NCI-H82 (cell line): ENCODE measurements at regions not wholly inside any gene's neighbourhood (a gene's known extent, or its start where the extent isn't known, plus 50 kb on each side); places are given as distances from the start of the nearest gene placed in this dataset.

Experiments
- DNase-seq: peaks from one replicate; lab custom pipeline; 2025; lab: John Stamatoyannopoulos, UW

- DNase-seq, result no peak
Observed at GRCh38 chr9:80648336-80648735, 1041.0 kb downstream of the TLE1 start.

- no peak for DNase-seq
Observed at GRCh38 chr9:80646211-80646610, 1043.1 kb downstream of the TLE1 start.

GRCh38 chr9:80644044-80644443 is 1045.3 kb downstream of the TLE1 start:
- DNase-seq, result no peak

- DNase-seq, result no peak
Observed at GRCh38 chr9:80635065-80635464, 1054.3 kb downstream of the TLE1 start.

GRCh38 chr9:80632041-80632440 is 1057.3 kb downstream of the TLE1 start:
- DNase-seq, result no peak

GRCh38 chr9:80622508-80622907 is 1050.7 kb downstream of the TLE4 start:
- DNase-seq, result no peak

GRCh38 chr9:80619356-80619755 is 1047.6 kb downstream of the TLE4 start:
- no peak for DNase-seq

- DNase-seq, result no peak
Observed at GRCh38 chr9:80615964-80616363, 1044.2 kb downstream of the TLE4 start.

GRCh38 chr9:80605793-80606192 is 1034.0 kb downstream of the TLE4 start:
- no peak for DNase-seq

- DNase-seq, result peak; percentile 46
Observed at GRCh38 chr9:80605129-80605528, 1033.4 kb downstream of the TLE4 start.

- DNase-seq, result no peak
Observed at GRCh38 chr9:80602291-80602690, 1030.5 kb downstream of the TLE4 start.

GRCh38 chr9:80596579-80596978 is 1024.8 kb downstream of the TLE4 start:
- no peak for DNase-seq

GRCh38 chr9:80595192-80595591 is 1023.4 kb downstream of the TLE4 start:
- no peak for DNase-seq

GRCh38 chr9:80592413-80592812 is 1020.6 kb downstream of the TLE4 start:
- no peak for DNase-seq

GRCh38 chr9:80586786-80587330 is 1015.1 kb downstream of the TLE4 start:
- no peak for DNase-seq

- DNase-seq, result no peak
Observed at GRCh38 chr9:80571953-80572352, 1000.2 kb downstream of the TLE4 start.

GRCh38 chr9:80569236-80569635 is 997.5 kb downstream of the TLE4 start:
- no peak for DNase-seq

GRCh38 chr9:80561526-80561925 is 989.8 kb downstream of the TLE4 start:
- no peak for DNase-seq

GRCh38 chr9:80560976-80561375 is 989.2 kb downstream of the TLE4 start:
- no peak for DNase-seq

GRCh38 chr9:80557256-80557655 is 985.5 kb downstream of the TLE4 start:
- no peak for DNase-seq

- no peak for DNase-seq
Observed at GRCh38 chr9:80556631-80557030, 984.9 kb downstream of the TLE4 start.

GRCh38 chr9:80555782-80556325 is 984.1 kb downstream of the TLE4 start:
- DNase-seq, result no peak

GRCh38 chr9:80554856-80555255 is 983.1 kb downstream of the TLE4 start:
- peak; percentile 12 for DNase-seq

GRCh38 chr9:80554301-80554700 is 982.5 kb downstream of the TLE4 start:
- peak; percentile 82 for DNase-seq
